Sigmoid colon (tissue), 4 donors: ENCODE measurements at regions not wholly inside any gene's neighbourhood (a gene's known extent, or its start where the extent isn't known, plus 50 kb on each side); places are given as distances from the start of the nearest gene placed in this dataset.

Source experiments
- CTCF ChIP-seq, 4 experiments: fragments of 450-650 bp in 3 of 4; fragments of 200-600 bp in 1 of 4; IDR thresholded peaks; one replicate each; pipeline ENCODE4 v1.5.1; 2016 to 2019; ENCODE audit warnings: antibody characterized with exemption in 4 of 4, mild to moderate bottlenecking in 3 of 4, moderate library complexity in 2 of 4
- EP300 ChIP-seq, 4 donors: sonication (generic); formaldehyde crosslinking; IDR thresholded peaks; one replicate each; pipeline ENCODE4 v1.6.1; 2017; ENCODE audit warnings: antibody characterized with exemption in 4 of 4
- POLR2A ChIP-seq, 2 donors: fragments of 450-650 bp; IDR thresholded peaks; one replicate each; pipeline ENCODE4 v1.6.1; 2016; ENCODE audit warnings: antibody characterized with exemption in 2 of 2, mild to moderate bottlenecking in 2 of 2, moderate library complexity in 2 of 2
- POLR2AphosphoS5 ChIP-seq, 4 donors: sonication (generic); formaldehyde crosslinking; IDR thresholded peaks; one replicate each; pipeline ENCODE4 v1.6.1; 2017; ENCODE audit warnings: antibody characterized with exemption in 4 of 4

- TF ChIP-seq POLR2AphosphoS5 (IDR thresholded peaks at IDR 0.05) (no peak), POLR2A (IDR thresholded peaks at IDR 0.05) (no peak), EP300 (IDR thresholded peaks at IDR 0.05) (no peak), CTCF (IDR thresholded peaks at IDR 0.05) (no peak)
These were observed 108.1 kb upstream of the SIX2 start for GRCh38 chr2:45117383-45117782.
